Memory B cell (primary cell): ENCODE measurements at regions not wholly inside any gene's neighbourhood (a gene's known extent, or its start where the extent isn't known, plus 50 kb on each side); places are given as distances from the start of the nearest gene placed in this dataset.

ENCODE experiments used
- ATAC-seq: fragments of 150-1000 bp; cut with Tn5 transposase; 2 replicates; pipeline ENCODE4 v1.10.0; 2021; ENCODE audit warnings: low read depth, mild to moderate bottlenecking, moderate library complexity
- DNase-seq, 2 donors: peaks; one replicate each; pipeline ENCODE4 v3.0.0; 2022; ENCODE audit warnings: low spot score in 2 of 2
- H3K27ac Mint-ChIP-seq: one replicate; pipeline ENCODE4 v1.8.0; 2022; ENCODE audit warnings: mild to moderate bottlenecking, moderate library complexity, mixed read lengths
- H3K27me3 Mint-ChIP-seq: one replicate; pipeline ENCODE4 v1.8.0; 2022; ENCODE audit warnings: mixed read lengths
- H3K36me3 Mint-ChIP-seq: one replicate; pipeline ENCODE4 v1.8.0; 2022; ENCODE audit warnings: mild to moderate bottlenecking, mixed read lengths
- H3K4me1 Mint-ChIP-seq: one replicate; pipeline ENCODE4 v1.8.0; 2022; ENCODE audit warnings: mixed read lengths
- H3K4me3 Mint-ChIP-seq: one replicate; pipeline ENCODE4 v1.8.0; 2022; ENCODE audit warnings: mild to moderate bottlenecking, moderate library complexity, mixed read lengths
- H3K9me3 Mint-ChIP-seq: one replicate; pipeline ENCODE4 v1.8.0; 2022; ENCODE audit warnings: mixed read lengths

DNA sequence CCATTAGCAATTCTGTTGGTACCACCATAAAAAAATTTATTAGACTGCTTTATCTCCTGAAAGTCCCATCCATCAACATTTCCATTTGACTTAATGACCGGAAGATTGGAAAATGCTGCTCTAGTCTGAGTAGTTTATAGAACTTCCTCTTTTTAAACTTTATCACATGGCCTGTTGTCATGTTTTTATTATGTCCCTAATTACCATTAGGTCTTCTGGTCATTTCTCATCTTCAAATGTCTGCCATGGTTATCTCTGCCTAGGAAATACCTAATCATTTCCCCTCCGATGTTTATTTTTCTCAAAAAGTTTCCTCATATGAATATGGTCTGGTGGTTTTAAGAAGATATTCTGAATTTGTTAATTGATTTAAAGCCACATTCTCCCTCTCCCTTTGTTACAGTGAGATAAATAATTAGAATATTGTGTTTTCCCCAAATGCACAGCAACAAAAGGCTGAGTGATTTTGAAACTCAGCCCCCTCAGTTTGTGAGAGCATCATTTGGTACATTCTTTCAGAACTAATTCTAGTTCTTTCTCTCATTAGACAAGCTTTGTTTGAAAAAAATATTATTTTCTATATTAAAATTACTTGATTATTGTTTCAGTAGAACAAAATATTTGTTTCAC is 317.1 kb upstream of the ST6GAL2 start:
- Mint-ChIP-seq H3K36me3 (no peaks in the 10 kb centered on the region), H3K9me3 (no peaks in the 10 kb centered on the region), H3K4me3 (no peak overlapping the region), H3K27ac (no peak overlapping the region), H3K4me1 (no peaks in the 10 kb centered on the region), H3K27me3 (no peaks in the 10 kb centered on the region)
- no peak for ATAC-seq
- DNase-seq: no peak

DNA sequence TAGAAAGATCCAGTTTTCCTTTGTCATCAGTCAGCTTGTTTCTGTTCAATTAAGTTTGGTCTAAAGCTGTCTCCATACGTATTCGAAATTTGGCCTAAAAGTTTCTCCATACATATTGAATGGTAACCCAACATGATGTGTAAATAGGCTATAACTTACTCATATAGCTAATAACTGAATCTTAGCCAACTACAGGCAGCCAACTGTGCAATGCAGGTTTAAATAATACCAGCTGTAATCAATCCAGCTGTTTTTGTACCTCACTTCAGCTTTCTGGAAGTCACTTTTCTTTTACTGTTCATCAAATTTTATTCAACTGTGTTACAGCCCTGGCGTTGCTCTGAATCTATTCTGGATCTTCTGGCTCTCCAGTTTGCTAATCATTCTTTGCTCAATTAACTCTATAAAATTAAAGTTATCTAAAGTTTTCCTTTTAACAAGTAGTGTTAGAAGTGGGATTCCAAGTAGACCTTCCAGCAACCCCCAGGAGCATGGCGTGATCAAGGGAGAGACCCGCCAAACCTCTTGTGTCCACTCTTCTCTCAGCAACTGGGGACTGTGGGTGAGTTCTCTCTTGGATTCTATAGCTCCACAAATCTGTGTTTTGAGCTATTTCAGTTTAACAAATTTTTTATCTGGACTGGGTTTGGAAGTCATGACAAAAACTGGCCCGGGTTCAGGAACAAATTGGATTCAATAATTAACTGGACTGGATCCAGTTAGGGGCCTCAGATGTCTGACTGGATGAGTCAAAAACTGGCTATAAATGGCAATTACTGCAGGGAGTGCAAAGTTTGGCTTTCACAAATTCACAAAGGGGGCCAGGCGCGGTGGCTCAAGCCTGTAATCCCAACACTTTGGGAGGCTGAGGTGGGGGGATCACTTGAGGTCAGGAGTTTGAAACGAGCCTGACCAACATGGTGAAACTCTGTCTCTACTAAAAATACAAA is 329.7 kb upstream of the ST6GAL2 start:
- H3K4me1 Mint-ChIP-seq: no peaks in the 10 kb centered on the region
- ATAC-seq (no peak), DNase-seq (no peak)
- H3K36me3 Mint-ChIP-seq: no peaks in the 10 kb centered on the region
- H3K4me3 Mint-ChIP-seq: no peak overlapping the region
- no peak overlapping the region for H3K27ac Mint-ChIP-seq
- H3K27me3 Mint-ChIP-seq: no peaks in the 10 kb centered on the region
- H3K9me3 Mint-ChIP-seq: peaks cover 2% of the 10 kb centered on the region

DNA sequence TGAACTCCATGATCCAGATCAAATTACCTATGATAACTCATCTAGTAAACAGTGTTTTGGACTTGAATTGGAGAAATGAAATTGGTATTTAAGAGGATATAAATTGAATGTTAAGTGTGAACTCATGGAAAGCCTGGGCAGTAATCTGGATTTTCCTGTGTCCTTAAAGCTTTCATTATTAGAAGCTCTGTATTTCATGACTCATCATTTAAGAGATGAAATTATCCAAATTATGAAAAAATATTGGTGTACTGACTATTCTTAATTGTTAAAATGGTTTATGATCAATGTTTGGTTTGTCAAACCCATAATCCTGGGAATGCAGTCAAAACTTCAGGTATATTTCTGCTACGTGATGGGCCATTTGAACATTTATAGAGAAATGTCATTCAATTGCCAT is 332.2 kb upstream of the ST6GAL2 start:
- DNase-seq: no peak
- no peaks in the 10 kb centered on the region for H3K27me3 Mint-ChIP-seq
- H3K4me3 Mint-ChIP-seq: no peak overlapping the region
- H3K27ac Mint-ChIP-seq: no peak overlapping the region
- H3K36me3 Mint-ChIP-seq: no peaks in the 10 kb centered on the region
- peaks cover 5% of the 10 kb centered on the region for H3K9me3 Mint-ChIP-seq
- H3K4me1 Mint-ChIP-seq: no peaks in the 10 kb centered on the region
- ATAC-seq: no peak

DNA sequence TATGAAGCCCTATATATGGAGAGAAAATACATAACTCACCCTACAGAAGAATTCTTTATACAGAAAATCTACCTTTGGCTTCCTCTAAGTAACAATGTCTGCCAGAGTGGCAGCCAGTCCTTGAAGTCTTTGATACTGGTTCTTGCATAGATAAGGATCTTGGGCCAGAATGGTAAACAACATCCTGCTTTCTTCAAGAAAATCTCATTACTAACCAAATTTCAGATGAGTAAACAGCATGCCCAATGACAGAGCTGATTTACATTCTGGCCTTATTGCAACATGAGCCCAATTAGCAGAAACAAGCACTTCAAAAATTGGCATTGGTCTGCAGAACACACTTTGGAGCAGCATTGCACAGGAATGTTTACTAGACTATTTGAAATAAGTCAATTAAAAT is 336.5 kb upstream of the ST6GAL2 start:
- Mint-ChIP-seq H3K27me3 (no peaks in the 10 kb centered on the region), H3K4me3 (no peak overlapping the region), H3K27ac (no peak overlapping the region), H3K9me3 (peaks cover 4% of the 10 kb centered on the region), H3K4me1 (no peaks in the 10 kb centered on the region), H3K36me3 (no peaks in the 10 kb centered on the region)
- DNase-seq (no peak), ATAC-seq (no peak)

DNA sequence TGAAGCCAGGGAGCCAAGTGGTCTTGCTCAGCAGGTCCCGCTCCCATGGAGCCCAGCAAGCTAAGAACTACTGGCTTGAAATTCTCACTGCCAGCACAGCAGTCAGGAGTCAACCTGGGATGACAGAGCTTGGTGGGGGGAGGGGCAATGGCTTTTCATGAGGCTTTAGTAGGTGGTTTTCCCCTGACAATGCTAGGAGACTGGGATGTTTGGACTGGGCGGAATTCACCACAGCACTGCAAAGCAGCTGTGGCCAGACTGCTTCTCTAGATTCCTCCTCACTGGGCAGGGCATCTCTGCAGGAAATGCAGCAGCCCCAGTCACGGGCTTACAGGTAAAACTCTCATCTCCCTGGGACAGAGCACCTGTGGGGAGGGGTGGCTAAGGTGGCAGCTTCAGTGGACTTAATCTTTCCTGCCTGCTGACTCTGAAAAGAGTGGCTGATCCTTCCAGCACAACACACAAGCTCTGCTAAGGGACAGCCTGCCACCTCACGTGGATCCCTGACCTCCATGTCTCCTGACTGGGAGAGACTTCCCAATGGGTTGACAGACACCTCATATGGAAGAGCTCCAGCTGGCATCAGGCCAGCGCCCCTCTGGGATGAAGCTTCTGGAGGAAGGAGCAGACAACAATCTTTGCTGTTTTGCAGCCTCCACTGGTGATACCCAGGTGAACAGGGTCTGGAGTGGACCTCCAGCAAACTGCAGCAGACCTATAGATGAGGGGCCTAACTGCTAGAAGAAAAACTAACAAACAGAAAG is 349.7 kb upstream of the ST6GAL2 start:
- Mint-ChIP-seq H3K27me3 (no peaks in the 10 kb centered on the region), H3K36me3 (no peaks in the 10 kb centered on the region), H3K9me3 (peaks cover 2% of the 10 kb centered on the region), H3K27ac (no peak overlapping the region), H3K4me1 (no peaks in the 10 kb centered on the region), H3K4me3 (no peak overlapping the region)
- ATAC-seq (no peak), DNase-seq (no peak)

DNA sequence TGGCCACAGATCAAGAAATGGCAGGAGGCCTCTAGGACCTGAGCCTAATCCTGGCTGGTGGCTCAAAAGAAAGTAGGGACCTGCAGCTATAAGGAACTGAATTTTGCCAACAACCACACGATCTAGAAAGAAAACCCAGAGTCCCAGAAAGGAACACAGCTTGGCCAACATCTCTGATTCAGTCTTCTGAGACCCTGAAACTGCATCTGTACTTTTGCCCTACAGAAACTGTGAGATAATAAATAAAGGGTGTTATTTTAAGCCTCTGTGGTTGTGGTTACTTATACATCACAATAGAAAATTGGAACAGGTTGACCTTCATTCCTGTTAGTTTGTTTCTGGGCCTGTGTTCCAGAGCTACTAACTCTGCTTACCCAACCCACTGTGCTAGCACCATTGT is 356.8 kb upstream of the ST6GAL2 start:
- Mint-ChIP-seq H3K4me1 (no peaks in the 10 kb centered on the region), H3K27me3 (no peaks in the 10 kb centered on the region), H3K4me3 (no peak overlapping the region), H3K9me3 (peaks cover 1% of the 10 kb centered on the region), H3K27ac (no peak overlapping the region), H3K36me3 (no peaks in the 10 kb centered on the region)
- ATAC-seq (no peak), DNase-seq (no peak)

DNA sequence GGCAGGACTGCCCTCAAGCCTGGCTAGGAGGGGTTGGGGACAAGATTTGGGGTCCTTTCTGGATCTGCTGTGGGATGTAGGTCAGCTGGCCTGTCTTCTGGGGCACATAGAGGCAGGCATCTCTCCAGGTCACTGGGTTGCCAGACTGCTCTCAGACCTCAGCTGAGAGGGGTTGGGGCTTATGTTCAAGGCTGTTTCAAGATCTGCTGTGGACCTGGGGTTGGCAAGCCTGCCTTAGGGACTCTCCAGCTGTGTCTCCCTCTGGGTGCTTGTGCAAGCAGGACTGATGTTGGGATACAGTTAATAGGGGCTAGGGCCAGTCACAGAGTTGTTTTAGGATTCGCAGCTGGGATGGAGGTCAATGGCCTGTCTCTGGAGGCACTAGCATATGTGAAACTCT is 363.0 kb upstream of the ST6GAL2 start:
- Mint-ChIP-seq H3K9me3 (peaks cover 1% of the 10 kb centered on the region), H3K36me3 (no peaks in the 10 kb centered on the region), H3K27me3 (no peaks in the 10 kb centered on the region), H3K4me3 (no peak overlapping the region), H3K4me1 (no peaks in the 10 kb centered on the region), H3K27ac (no peak overlapping the region)
- DNase-seq (no peak), ATAC-seq (no peak)

DNA sequence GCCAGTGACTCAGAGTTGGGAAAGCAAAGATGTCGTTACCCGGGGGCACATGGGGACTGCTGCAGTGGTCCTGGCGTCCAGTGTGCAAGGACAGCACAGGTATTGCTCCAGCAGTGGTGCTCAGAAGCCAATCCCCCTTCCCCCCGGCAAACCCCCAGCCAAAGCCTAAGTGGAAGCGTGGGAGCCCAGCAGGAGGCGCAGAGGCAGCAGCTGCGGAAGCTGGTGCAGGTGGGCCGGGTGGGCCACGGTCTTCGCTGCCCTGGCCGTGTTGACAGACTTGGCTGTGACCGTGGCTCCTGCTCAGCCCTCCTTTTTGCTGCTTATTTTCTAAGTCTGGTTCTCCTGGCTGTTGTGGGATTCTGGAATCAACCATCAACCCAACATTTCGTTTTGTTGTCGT is 369.8 kb upstream of the ST6GAL2 start:
- Mint-ChIP-seq H3K9me3 (peaks cover 4% of the 10 kb centered on the region), H3K36me3 (no peaks in the 10 kb centered on the region), H3K4me1 (no peaks in the 10 kb centered on the region), H3K27ac (no peak overlapping the region), H3K27me3 (no peaks in the 10 kb centered on the region), H3K4me3 (no peak overlapping the region)
- ATAC-seq: no peak
- DNase-seq: no peak

DNA sequence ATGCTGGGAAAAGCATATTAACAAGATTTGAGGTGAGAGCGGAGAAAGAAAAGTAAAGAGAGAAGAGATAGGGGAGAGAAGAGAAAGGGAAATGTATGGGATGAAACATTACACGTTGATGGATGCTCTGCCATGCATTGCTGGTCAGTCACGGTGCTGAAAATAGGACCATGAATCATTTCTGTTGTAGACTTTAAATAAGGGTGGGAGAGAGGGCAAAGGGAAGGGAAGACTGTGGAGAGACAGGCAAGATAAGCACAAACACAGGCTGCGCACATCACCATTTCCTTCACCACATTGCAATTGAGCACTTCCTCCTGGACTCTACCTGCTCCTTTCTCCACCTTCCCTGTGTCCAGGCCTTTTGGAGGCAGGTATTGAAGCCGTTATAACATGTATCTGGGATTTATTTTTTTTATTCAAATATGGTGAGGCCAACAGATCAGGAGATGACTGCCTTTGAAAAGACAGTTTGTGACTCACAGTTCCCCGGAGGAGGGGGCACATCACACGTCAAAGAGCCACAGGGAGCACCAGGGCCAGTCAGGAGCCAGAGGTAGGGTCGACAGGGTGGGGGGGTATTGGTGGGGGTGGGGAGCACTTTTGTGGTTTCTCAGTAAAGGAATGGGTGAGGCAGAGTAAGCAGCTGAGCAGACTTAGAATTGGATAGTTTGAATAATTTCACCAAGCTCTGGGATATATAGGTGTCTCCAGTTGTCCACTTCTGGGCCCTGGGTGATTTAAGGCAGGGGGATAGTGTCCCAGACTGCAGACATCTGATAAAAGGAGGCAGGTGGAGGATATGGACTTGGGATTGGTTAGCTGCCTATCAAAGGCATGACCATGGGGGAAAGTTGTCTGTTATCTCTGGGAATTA is 372.8 kb upstream of the ST6GAL2 start:
- H3K27ac Mint-ChIP-seq: no peak overlapping the region
- H3K4me3 Mint-ChIP-seq: no peak overlapping the region
- peaks cover 5% of the 10 kb centered on the region for H3K9me3 Mint-ChIP-seq
- H3K36me3 Mint-ChIP-seq: no peaks in the 10 kb centered on the region
- H3K27me3 Mint-ChIP-seq: no peaks in the 10 kb centered on the region
- no peaks in the 10 kb centered on the region for H3K4me1 Mint-ChIP-seq
- DNase-seq: no peak
- ATAC-seq: no peak

DNA sequence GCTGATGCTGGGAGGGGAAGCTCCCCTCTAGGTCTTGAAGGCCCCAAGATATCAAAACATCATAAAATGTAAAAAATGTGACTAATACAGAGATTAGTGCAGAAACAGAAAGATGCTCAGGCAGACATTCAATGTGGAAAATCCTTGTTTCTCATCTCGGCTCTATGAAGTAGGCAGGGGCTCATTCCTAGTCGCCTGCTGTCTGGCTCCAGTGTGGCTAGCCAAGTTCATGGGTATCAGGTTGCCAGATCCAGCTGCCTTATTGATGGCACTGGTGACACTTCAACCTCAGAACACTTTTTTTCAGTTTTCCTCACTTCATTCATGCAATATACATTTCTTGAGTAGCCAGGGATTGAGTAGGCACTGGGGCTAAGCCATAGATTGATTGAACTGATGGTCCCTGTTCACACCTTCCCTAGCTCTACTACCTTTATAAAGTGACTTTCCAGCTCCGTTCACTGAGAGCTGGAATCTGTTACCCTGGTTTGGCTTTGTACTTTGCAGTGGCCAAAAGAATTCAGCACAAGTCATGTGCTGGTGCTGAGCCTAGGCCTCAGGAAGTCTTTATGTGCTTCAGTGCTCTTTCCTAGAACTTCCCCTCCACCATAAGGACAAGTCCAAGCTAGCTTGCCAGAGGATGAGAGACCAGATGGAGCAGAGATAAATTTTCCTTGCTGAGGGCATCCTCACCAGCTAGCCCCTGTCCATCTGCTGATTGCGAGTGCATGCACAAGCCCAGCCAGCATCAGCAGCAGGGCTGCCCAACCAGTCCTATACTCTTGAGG is 373.6 kb upstream of the ST6GAL2 start:
- Mint-ChIP-seq H3K4me1 (no peaks in the 10 kb centered on the region), H3K4me3 (no peak overlapping the region), H3K36me3 (no peaks in the 10 kb centered on the region), H3K27me3 (no peaks in the 10 kb centered on the region), H3K9me3 (peaks cover 3% of the 10 kb centered on the region), H3K27ac (no peak overlapping the region)
- ATAC-seq: no peak
- no peak for DNase-seq

DNA sequence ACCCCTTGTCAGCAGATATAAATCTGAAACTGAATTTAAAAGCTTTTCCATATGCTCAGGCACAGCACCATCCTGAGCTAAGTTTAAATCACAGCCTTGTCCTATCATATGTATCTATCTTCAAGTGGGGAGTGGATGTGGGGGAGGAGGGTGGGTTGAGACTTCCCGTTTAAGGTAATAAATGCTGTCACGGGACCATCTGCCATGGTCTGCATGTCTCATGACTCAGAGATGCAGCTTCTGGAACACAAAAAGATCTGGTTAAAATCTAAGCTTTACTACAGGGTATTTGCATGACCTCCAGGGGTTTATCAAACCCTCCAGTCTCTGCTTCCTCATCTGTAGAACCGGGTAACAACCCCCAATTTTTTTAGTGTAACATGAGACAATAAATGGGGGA is 377.7 kb upstream of the ST6GAL2 start:
- H3K27me3 Mint-ChIP-seq: no peaks in the 10 kb centered on the region
- H3K9me3 Mint-ChIP-seq: peaks cover 4% of the 10 kb centered on the region
- H3K36me3 Mint-ChIP-seq: no peaks in the 10 kb centered on the region
- no peaks in the 10 kb centered on the region for H3K4me1 Mint-ChIP-seq
- H3K4me3 Mint-ChIP-seq: no peak overlapping the region
- DNase-seq (no peak), ATAC-seq (no peak)
- H3K27ac Mint-ChIP-seq: no peak overlapping the region

DNA sequence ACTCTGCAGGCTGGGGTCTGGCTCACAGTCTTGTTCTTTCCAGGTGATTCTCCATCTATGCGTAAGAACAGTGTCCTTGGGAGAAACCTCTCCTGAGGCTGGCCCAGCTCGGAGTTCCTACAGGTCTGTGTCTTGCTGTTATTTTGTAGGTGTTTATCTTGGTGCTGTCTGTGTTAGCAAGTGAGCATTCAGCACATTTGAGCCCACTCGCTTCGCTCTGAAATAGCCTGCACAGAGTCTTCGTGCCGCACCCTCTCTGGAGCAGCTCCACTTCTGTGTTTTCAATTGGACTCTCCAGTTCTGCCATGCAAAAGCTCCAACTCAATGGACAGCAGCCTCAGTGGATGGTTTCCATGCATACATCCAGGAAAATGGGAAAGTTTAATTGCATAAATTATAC is 378.2 kb upstream of the ST6GAL2 start:
- Mint-ChIP-seq H3K4me3 (no peak overlapping the region), H3K27me3 (no peaks in the 10 kb centered on the region), H3K36me3 (no peaks in the 10 kb centered on the region), H3K9me3 (peaks cover 4% of the 10 kb centered on the region), H3K4me1 (no peaks in the 10 kb centered on the region), H3K27ac (no peak overlapping the region)
- DNase-seq (no peak), ATAC-seq (no peak)

DNA sequence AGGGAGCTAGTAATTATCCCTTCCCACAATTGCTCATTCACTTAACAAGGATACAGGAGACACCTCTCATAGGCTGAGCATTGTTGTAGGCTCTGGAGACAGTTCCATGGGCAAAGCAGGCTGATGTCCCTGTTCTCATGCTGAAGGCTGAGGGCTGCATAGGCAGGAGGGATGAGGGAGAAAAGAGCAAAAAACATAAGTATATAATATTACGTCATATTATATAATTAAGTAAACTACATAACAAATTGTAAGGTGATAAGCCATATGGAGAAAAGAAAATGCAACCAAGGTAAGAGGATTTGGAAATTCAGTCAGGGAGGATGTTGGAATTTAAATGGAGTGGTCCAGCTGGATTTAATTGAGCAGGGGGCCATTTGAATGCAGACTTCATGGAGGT is 380.6 kb upstream of the ST6GAL2 start:
- Mint-ChIP-seq H3K36me3 (no peaks in the 10 kb centered on the region), H3K27ac (no peak overlapping the region), H3K4me3 (no peak overlapping the region), H3K9me3 (peaks cover 5% of the 10 kb centered on the region), H3K27me3 (no peaks in the 10 kb centered on the region), H3K4me1 (no peaks in the 10 kb centered on the region)
- DNase-seq (no peak), ATAC-seq (no peak)
